GDM1 (cell line): ENCODE measurements at regions not wholly inside any gene's neighbourhood (a gene's known extent, or its start where the extent isn't known, plus 50 kb on each side); places are given as distances from the start of the nearest gene placed in this dataset.
"Not testable (repeated sequence)": the region's sequence is repeated elsewhere in the genome, so short reads cannot be mapped to it uniquely, and the experiment has no call there.

ENCODE experiments used
- DNase-seq: peaks from one replicate; lab custom pipeline; 2025; lab: John Stamatoyannopoulos, UW

DNA sequence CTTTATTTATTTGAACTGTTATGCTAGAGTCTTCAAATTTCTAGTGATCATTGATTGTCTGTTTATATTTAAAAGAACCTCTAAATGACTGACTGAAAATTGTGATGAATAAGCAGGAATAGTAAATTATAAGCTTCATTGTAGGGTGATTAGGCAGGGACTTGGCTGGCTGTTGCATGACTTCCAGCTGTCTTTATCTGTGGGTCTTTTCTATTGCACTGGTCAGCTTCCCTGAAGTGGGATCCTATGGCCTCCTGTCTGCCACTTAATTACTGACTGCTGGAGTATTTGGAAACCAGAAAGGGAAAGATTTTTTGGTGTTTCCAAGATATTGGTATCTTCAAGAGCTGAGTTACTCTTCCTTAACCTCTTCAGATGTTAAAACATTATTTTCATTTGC lies 123.0 kb upstream of the CCNH start:
- no peak for DNase-seq

DNA sequence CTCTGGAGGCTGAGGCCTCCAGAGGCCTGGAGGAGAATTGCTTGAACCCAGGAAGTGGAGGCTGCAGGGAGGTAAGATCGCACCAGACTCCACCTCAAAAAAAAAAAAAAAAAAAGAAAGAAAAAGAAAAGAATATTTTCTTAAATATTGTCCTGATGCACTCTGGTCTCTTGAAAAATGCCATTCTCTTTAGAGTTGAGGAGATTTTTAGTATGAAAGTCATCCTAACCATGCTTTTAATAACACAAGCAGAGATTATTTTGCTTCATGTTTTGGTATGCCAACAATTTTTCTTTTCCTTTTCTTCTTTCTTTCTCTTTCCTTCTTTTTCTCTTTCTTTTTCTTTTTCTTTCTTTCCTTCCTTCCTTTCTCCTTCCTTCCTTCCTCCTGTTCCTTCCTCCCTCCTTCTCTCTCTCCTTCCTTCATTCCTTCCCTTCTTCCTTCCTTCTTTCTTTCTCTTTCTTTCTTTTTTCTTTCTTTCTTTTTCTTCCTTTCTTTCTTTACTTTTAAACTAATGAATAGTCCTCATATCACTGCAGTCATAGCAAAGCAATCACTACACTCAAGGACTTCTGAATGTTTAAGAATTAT lies 116.9 kb upstream of the CCNH start:
- DNase-seq: no peak

DNA sequence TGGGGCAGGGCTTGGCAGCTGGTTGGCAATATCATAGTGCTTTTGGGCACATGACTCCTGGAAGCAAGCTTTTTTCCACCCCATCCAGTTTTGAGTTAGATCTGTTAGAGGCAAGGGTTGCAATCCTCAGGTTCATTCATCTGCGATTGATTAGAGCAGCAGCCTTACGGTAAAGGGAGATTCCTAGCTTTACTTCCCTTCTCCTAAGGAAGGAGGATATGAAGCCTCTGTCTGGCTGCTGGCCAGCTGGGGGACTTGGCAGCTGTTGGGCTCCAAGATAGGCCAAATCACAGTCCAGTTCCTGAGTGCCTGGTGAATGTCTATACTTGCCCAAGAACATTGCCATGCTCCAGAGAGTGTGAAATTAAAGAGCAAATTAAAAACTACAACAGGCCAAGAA lies 113.4 kb upstream of the CCNH start:
- DNase-seq: no peak

DNA sequence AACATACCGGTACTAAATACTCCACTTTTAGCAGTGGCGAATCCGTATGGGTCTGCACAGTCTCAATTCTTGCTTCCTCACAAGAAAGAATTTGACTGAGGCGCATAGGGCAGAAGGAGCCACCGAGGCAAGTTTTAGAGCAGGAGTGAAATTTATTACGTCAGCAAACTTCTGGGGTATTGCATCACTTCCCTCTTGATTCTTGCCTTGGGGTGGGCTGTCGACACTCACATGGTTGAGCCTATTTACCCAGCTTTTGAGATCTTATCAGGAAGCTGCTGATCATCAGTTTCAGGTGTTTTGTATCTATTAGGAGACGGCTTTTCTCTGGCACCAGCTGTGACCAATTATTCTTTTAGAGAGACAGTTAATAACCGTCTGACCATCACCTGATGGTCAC lies 111.5 kb upstream of the CCNH start:
- no peak for DNase-seq

DNA sequence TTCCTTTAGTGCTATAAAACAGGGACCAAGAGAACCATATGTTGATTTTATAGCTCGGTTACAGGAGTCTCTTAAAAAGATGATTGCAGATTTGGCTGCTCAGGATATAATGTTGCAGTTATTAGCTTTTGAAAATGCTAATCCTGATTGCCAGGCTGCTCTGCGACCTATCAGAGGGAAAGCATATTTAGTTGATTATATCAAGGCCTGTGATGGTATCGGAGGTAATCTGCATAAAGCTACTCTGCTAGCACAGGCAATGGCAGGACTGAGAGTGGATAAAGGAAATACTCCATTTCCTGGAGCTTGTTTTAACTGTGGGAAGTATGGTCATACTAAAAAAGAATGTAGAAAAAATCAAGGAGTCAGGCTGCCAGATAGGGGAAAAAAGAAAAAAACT lies 99.0 kb upstream of the CCNH start:
- DNase-seq: not testable (repeated sequence)

DNA sequence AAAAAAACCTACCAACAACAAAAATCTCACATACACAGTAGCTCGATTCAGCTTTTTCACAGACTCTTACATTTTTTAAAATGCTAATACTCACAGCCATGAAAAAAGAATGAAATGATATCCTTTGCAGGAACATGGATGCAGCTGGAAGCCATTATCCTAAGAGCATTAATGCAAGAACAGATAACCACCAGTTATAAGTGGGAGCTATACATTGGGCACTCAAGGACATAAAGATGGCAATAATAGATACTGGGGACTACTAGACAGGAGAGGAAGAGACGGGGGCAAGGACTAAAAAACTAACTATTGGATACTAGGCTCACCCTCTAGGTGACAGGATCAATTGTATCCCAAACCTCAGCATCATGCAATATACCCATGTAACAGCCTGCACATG lies 90.3 kb upstream of the CCNH start:
- DNase-seq: no peak

DNA sequence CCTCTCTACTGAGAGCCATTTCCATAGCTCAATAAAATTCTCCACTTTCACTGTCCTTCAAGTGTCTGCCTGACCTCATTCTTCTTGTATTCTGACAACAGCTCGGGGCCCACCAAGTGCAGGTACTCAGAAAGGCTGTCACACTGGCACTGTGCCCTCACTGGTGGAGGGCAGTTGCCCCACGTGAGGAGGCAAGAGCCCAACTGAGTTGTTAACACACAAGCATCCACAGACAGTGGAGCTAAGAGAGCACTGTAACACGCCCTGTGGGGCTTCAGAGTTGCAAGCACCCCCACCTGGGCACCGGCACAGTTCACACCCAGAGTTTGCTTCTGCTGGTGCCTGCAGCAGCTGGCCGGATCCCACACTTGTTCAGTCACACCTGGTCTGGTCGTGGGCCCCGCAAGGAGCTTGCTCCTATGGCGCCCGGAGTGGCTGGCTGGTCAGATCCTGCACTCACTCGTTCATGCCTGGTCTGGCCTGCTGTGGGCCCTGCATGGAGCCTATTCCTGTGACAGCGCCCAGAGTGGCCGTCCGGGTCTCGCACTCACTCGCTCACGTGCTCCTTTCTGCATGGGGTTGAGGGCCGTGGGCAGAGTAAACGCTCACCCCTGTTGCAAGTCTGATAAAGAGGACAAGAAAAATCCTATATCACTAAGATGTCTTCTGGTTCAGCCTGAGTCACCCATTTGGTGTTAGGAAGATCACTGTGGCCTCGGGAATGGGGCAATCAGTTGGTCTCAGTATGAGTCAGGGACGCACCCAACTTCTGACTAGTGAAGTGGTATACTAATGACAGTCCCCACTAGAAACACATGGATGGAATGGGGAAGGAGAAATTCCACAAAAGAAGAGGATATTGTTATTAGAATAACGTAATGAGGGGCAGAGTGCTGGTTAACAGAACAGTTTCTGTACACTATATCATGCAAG lies 87.0 kb upstream of the CCNH start:
- no peak for DNase-seq
